HS-27A (cell line): ENCODE measurements at regions not wholly inside any gene's neighbourhood (a gene's known extent, or its start where the extent isn't known, plus 50 kb on each side); places are given as distances from the start of the nearest gene placed in this dataset.
"Not testable (repeated sequence)": the region's sequence is repeated elsewhere in the genome, so short reads cannot be mapped to it uniquely, and the experiment has no call there.

Experiments
- DNase-seq: peaks from one replicate; pipeline ENCODE4 v3.0.0-alpha.2; 2012; ENCODE audit warnings: low read depth, missing footprints

DNA sequence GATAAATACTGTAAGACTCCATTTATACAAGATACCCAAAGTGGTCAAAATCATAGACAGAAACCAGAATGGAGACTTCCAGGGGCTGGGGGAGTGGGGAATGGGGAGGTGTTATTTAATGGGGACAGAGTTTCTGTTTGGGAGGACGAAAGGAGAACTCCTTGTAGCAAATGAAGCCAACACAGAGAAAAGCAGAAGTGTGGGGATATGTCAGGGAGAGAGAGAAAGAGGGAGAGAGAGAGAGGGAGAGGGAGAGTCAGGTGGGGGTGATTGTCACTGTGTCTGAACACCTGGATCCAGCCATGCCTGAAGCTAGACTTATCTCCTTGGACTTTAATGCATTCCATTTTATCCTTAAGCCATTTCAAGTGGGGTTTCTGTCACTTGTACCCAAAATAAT is 234.7 kb downstream of the BCL11B start:
- DNase-seq = not testable (repeated sequence)

DNA sequence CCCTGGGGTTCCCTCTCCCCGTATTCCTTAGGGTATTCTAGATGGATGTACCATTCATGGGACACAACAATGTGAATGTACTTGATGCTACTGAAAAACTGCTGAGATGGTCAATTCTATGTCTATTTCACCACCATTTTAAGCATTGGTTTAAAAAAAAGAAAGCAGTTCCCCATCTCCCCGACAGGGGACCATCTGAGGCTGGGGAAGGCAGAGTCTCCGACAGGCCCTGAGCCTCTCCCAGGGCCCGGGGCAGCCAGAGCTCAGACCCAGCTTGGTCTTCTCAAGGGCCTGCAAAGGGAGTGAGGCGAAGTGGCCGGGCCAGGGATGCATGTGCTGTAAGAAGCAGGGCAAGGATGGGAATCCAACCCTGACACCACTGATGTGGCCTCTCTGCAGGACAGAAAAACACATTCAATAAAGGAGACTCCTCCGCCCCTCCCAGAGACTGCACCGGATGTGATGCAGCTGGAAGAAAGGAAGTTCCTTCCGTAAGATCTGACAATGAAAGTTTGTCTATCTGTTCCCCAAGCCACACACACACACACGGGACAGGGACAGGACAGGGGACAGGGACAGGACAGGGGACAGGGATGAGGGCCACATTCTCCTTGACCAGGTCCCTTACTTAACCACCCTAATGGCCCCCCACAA is 234.1 kb downstream of the BCL11B start:
- no peak for DNase-seq

GRCh38 chr14:99038431-99038820 is 233.6 kb downstream of the BCL11B start:
- no peak for DNase-seq

DNA sequence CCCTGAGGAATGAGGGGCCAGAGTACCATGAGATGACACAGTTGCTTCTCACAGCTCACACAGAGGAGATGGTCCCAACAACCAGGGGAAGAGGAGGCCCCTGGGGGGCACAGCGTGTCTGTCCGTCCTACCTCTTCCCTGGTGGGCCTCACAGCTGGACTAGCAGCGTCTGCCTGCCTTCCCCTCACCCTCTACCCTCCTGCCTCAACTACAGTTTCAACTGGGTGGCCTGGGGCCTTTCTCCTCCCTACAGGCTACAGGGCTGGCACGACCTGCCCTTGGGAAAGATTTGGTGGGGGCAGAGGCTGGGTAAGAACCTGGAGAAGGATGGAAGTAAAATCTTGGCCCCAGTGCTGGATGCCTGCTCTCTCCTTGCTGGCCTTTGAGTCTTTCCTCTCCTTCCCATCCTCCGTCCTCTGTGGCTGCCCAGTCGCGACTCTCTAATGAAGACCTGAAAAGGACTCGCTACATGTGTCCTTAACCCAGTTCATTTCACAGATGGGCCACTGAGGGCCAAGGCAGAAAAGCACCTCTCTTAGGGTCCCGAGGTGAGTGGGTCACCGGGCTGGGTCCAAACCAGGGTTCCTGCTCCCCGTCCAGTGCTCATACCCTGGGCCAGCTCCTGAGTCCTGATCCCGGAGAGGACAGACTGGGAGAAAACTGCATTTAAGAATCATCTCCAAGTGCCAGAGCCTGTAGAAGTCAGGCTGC is 232.5 kb downstream of the BCL11B start:
- DNase-seq = no peak

- DNase-seq = no peak
These were observed 231.9 kb downstream of the BCL11B start for GRCh38 chr14:99040052-99040451.

DNA sequence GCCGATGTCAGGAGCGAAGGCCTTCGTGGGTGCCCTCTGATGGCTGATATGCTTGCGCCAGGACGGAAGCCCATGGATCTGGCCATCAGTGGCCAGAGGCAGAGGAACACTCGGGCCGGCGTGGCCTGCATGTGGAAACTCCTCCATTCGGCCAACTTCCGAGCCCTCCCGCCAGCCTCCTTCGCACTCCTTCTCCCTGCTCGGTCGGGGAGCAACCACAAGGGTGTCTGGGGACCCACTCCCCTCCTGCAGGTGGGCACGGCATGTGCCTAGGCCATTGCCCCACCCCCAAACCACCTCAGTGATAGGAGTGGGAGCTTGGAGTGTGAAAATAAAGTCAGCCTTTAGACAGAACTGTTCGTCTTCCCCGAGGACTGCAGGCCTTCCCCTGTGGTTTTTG is 231.3 kb downstream of the BCL11B start:
- DNase-seq = no peak

GRCh38 chr14:99041141-99041819 is 230.7 kb downstream of the BCL11B start:
- DNase-seq = no peak

GRCh38 chr14:99041820-99042174 is 230.2 kb downstream of the BCL11B start:
- DNase-seq = no peak

DNA sequence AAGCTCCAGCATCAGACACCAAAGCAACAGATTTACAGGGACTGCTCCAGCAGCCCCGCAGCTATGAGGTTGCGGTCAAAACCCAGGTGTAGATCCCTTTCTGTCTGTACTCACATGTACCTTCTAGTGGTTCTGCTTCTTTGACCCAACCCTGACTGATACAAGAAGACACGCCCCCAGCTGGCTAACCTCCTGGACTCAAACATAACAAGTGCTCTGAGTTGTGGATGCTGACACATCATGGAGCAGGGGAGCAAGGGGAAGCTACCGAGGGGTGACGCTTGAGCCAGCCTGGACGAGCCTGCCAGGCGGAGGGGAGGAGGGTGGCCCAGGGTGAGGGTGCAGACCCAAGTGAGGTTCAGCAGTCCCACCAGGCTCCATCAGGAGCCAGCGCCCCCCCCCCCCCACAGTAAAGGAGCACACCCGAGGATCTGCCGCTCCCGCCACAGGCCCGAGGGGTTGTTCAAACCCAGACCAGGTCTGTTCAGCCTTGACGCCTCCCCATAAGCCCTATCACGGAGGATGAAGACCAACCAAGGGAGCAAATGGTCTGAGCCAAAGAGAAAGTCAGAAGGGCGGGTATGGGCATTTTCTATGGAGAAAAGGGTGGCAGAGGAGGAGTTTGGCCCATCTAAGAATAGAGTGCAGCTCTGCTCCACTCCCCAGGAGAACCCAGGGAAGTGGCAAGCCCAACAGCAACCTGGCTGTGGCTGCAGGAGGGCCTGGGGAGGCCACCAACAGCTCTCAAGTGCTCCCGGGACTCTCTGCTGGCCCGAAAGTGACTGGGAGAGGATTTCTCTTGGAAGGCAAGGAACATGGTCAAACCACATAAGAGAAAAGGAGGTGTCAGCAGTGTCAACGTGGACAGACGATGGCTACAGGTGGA is 229.4 kb downstream of the BCL11B start:
- no peak for DNase-seq

- DNase-seq = no peak
These were observed 228.8 kb downstream of the BCL11B start for GRCh38 chr14:99043267-99043615.

DNA sequence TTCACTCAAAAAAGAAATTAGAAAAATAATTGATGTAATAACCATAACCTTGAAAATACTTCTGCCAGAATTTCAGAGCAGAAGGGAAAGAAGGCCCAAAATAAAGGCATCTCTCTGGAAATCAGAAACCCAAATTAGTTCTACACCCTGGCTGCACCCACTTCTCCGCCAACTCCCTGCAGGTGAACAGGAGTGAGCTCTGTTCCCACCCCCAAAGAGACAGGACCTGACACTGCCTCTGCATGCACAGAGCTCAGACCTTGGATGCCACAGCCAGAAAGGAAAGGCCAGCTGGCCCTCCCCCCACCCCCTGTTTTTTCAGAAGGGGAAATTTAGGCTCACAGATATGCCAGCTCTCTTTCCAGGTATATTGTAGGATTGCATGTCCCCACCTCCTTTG is 228.2 kb downstream of the BCL11B start:
- DNase-seq = no peak

DNA sequence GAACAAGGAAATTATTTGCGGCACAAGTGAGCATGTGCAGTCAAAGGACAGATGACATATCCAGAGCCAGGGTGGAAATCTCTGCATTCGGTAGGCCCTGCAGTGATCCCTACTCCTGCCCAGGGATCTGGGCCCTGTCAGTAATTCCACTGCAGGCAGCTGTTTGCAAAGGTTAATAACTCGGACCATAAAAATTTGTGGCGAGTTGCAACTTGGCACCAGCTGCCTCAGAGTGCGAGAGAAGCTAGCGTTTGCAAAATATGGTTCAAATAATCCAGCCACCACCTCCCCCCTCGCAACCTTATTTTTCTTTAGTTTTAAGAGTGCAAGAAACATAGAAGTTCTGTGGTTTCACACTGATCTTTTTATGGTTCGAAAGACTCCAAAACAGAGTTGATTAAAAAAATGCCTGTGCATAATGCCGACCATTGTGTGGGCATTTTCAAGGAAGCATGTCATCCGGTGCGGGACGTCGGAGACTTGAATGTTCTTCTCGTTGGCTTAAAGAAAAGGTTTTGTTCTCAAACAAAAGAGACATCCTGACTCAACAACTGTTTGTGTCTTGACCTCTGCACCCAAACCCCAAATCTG is 224.5 kb downstream of the BCL11B start:
- no peak for DNase-seq

DNA sequence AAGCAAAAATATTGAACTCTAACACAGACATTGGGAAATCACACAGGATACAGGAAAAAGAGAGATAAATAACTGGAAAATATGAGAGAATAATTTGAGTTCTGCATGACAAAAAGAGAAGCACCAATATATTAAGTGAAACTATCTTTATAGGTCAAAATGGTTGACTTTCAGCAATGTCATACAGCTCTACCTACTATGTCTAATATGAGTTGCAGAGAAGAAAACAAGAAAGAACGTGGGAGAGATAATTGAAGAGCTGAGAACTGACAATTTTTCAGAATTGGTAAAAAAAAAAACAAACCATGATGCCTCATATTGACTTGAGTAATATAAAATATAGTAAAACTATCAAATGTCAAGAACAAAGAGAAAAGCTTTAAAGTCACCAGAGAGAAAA is 221.7 kb downstream of the BCL11B start:
- DNase-seq = no peak

GRCh38 chr14:99052467-99052866 is 219.5 kb downstream of the BCL11B start:
- no peak for DNase-seq

- DNase-seq = no peak
These were observed 217.0 kb downstream of the BCL11B start for GRCh38 chr14:99055019-99055418.

GRCh38 chr14:99055816-99056215 is 216.2 kb downstream of the BCL11B start:
- no peak for DNase-seq

- DNase-seq = no peak
These were observed 214.4 kb downstream of the BCL11B start for GRCh38 chr14:99057576-99058083.

- DNase-seq = no peak
These were observed 213.5 kb downstream of the BCL11B start for GRCh38 chr14:99058542-99058941.

- no peak for DNase-seq
These were observed 209.8 kb downstream of the BCL11B start for GRCh38 chr14:99062216-99062615.

DNA sequence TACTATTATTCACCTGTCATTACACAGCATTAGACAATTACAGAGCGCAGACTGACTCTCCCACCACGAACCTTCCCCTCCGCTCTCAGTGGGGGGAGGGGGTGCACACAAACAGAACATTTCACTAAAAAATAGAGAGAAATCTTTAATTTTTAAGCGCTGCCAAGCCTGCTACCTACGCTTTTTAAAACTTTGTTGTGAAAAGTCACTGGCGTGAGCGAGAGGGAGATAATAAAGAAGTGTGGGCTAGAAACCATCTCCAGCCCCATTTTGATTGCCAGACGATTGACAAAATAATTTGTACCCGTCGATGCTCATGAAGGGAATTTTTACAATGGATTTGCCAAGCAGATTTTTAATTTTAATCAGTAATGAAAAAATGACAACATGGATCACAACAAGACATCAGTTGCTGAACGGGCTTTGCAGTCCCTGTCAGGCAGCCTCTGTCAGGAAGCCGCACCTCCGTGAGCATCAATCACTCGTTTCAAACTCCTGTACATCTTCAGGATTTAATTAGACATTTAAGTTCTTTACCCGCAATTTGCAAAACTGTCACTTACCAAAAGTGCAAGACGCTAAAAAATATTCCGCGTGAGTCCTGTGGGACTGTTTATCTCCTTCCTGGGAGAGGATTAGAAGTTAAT is 209.1 kb downstream of the BCL11B start:
- DNase-seq = no peak

DNA sequence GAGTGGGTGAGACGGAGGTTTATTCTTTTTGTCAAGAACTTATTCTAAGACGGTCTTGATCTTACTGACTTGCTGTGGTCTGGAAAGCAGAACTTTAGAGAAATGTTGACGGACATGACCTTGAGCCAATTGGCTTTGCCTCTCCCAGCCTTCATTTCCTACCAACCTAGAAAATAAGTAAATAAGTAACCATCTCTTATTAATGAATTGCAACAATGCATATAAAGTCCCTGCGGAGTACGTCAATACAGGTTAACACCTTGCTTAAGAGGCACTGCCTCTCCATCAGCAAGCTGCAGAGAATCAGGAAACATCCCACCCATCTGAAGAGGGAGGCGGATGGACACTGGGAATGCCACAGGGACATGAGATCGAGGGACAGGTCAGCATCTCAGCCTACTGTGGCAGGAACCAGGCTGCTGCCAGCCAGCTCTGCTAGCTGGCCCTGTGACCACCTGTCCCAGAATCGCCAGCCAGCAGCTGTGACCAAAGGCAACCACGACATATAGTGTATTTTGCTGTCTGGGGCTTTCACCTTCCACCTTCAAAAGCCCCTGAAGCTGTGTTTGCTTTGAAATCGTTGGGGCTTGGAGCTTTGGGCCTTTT is 208.3 kb downstream of the BCL11B start:
- DNase-seq = no peak
